Stimulated activated CD4-positive, alpha-beta T cell treated with anti-CD3 and anti-CD28 coated beads, Interleukin-2, amount 100 ng/mL, for 48 hours (primary cell): ENCODE measurements at regions not wholly inside any gene's neighbourhood (a gene's known extent, or its start where the extent isn't known, plus 50 kb on each side); places are given as distances from the start of the nearest gene placed in this dataset.
A peak's percentile ranks its signal among the peaks of the same experiment; 100 is the strongest.

Experiments
- DNase-seq, 2 donors: peaks; one replicate each; pipeline ENCODE4 v3.0.0-alpha.2; 2020

DNA sequence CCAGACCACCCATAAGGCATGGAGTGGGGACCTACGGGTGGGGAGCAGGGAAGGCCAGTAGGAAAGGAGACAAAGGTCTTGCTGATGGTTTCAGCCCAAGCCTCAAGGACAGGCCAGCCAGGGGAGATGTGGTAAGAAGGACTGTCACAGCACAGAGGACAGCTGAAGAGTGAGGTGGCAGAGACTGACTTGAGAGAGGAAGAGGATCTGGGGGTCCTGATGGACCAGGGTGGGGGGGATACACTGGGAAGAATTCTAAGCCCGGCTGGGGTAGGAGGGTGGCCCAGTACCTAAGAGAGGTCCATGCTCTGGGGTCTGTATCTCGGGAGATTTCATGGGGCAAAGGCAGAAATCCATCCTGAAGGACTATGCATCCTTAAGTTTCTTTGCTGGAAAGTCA, 66.1 kb upstream of the THY1 start:
- no peak for DNase-seq

DNA sequence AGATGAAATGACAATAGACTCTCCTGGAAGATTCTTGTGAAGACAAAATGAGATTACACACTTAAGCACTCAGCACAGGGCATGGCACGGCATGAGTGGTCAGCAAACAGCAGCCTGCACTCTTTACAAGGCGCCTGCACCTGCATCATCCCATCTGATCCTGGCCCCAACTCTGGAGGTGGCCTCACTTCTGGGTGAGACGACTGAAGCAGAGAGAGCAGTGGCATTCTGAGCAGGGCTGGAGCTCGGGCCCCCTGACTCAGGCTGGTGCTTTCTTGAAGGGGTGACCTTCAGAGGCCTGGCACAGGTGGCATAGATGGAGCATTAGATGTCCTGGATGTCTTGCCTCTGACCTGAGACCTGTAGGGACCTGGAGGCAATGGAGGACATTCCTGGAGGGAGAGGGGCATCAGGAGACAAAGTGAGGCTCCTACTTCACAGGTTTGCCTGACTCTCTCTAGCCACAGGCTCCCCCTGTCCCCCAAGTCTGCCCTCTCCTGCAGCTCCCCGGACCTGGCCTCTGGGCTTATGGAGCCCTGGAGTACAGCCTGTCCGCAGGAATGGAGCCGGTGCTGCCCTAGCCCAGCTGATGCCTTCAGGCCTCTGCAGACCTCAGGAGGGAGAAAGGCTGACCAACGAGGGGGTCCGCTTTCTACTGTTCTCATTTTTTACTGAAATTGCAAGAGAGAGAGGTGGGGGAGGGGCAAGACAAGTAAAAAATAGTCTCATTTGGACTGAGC, 65.5 kb upstream of the THY1 start:
- DNase-seq, result no peak

DNA sequence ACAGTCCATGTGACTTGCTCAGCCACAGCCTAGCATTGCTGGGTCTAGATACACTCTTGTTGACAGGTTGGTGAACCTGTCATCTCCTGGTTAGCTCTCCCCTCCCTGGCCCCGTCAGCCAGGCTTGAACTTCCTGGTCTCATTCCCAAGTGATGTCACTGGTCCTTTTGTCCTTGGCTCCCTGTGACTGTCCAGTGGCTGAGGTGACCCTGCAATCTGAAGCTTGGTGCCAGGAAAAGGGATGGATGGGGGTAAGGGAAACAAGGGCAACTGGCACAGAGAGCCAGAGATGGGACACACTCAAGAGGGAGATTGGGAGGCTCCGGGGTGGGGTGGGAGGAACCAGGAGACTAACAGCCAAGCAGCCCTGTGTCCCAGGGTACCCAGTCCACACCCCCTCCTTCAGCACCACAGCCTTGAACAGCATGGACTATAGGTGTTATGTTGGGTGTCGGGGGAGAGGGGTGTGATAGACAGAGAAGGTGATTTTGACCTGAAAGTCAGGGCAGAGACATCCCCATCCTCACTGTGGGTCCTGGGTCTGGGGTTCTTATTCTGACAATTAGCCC, 63.8 kb upstream of the THY1 start:
- DNase-seq, result no peak

DNA sequence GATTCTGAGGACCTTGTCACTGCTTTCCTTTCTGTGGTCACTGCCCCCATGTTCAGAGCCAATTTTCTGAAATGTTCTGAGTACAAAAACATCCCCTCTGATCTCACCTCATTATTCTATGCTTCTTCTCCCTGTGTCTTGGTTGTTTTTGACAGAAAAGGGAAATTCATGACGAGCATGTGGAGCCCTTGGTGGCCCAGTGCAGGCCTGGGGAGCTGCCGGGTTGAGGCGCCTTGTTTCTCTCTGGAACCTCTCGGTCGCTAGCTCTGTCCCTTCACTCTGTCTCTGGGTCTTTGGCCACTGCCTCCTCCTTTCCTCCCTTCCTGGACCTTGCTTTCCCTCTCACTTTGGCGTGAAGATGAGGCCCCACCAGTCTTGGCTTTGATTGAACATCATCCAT, 63.0 kb upstream of the THY1 start:
- no peak for DNase-seq

DNA sequence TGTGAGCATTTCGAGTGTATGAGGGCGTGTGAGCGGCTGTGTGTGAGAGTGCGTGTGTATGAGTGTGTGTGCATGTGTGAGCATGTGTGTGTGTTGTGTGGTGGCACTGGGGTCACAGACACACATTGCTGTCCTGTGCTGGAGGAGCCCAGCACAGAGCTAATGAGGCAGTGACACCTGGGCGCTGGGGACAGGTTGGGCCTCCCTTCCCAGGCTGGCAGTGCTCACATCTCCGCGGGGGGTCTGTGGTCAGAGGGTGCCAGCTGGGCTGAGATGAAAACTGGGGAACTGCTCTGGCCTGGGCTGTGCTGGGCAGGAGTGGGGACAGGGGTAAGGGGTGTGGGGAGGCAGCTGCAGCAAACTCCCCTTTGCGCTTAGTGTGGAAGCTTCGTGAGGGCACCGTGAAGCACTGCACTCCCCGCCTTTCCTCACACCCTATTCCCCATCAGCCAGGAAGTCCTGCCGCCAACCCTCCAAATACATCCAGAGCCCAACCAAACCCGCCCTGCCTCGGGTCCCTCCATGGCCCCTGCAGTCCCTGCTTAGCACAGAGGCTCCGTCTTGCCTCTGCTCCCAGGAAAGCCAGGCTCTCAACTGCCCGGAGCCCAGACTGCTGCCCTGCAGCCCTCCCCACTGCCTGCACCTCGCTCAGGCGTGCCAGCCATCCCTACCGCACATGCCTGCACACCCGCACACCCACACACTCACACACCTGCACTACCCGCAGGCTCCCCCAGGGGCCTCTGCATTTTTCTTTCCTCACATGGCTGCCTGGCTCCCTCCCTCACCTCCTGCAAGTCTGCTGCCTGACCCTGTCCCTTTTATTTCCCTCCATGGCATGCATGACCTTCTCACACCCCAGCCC, 62.0 kb upstream of the THY1 start:
- DNase-seq, result no peak

DNA sequence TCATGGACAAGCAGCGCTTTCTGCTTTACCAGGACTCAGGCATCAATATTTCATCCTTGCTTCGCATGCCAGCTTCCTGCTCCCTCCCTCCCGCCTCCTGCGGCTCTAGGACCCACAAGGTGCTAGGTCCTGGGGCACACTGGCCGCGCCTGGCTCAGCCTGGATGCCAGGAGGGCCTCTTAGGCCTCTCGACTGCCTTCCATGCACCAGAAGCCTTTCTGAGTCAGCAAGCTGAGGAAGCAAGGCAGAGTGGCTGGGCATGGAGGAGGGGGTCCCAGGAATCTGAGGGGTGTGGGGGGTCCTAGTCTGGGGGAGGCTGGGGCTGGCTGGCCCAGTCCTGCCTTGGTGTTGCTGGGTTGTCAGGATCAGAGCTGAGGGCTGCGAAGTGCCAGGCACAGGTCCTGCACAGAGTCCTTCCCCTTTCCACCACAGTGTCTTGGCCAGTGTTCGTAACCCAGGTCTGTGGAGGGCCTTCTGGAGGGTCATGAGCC, 61.0 kb upstream of the THY1 start:
- no peak for DNase-seq

DNA sequence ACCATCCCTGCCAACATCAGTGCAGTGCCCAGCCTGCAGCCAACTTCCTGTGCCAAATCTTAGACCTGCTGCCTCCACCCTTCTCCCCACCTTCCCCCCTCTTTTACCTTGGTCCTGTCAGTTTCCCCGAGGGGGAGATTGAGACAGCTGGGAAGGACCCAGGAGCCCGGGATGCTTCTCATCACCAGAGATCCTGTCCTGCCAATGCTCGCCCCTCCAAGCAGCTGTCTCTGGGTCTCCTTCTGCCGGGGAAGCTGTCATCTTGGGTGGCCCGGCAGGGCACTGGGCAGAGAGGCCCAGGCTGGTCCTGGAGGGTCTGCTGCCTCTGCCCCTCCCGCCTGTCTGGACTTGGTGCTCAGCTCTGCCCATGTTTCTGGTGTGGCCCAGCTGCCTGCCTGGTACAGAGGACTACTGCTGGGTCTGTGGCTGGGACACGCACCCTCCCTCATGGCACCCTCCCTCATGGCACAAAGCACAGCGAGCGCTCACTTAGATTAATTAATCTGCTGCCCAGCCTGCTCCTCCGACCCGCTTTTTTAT, 60.4 kb upstream of the THY1 start:
- no peak for DNase-seq

DNA sequence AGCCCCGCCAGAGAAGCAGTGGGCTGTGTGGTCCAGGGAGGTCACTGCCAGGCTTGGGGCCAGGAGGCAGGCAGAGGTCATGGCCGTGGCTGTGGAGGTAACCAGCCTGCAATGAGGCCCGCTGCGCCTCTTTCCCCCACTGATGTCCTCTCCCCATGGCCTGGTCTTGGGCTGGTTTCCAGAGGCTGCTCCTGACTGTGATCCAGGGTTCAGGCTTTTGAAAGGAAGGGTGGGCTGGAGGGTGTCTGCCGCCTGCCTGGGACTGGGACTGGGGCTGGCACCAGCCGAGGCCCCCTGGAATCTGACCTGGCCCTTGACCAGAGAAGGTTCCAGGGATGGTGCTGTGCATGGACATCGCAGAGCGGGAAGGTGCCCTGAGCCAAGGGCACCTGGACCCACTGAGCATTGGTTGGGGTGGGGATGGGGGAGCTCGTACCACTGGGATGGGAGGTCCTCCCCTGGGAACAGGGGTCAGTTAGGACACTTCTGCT, 59.6 kb upstream of the THY1 start:
- no peak for DNase-seq

DNA sequence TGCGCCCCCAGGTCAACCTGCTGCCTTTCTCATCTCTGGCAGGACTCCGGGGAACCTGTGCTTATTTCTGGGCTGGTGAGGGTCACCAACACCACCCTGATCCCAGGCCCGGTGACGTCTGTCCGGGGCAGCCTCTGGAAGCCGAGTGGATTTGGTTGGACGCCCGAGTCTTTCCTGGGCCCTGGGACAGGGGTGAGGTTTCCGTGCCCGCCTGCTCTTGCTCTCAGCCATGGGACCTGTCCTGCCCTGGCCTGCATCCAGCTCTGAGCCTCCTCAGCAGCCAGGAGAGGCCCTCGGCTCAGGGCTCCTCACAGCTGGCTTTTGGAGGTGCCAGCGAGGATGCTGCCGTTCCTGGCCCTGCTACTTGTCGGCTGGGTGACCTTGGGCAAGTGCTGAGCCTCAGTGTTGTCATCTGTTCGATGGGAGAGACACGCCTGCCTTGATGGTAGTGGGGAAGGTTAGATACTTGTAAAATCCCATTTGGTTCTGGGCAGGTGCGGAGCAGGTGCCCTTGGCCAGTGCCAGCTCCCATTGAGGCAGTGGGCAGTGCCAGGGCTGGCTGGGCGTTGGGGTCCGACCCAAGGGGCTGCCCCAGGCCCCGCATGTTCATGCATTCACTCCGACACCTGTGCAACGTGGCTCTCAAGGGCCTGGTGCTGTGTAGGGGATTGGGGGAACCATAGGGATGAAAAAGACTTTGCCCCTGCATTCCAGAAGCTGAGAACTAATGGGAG, 58.9 kb upstream of the THY1 start:
- DNase-seq, result no peak

DNA sequence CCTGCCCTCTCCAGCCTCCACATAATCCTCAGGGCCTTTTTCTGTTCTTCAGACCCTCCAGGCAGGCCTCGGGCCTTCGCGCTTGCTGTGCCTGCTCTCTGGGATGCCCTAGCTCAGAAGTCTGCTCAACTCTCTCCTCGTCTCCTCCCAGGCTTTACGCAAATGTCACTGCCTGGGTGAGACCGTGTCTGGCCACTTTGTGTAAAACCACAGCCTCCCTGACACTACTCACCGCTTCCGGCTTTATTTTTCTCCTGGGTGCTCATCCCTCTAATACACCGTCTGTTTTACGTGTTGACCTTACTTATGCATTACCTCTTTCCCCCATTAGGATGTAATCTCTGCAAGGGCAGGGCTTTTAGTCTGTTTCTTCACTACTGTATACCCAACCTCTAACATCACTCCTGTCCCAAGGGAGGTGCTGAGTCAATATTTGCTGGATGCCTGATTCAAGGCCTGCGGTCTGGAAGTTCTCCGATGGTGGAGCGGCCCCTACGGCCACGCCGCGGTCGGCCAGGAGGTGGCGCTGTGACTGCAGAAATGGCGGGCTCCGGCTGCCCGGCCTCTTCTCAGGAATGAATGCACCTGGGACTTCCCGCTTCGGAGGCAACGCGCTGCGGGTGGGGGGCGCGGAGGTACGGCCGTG, 58.2 kb upstream of the THY1 start:
- DNase-seq, result peak; percentile 84 to 91

DNA sequence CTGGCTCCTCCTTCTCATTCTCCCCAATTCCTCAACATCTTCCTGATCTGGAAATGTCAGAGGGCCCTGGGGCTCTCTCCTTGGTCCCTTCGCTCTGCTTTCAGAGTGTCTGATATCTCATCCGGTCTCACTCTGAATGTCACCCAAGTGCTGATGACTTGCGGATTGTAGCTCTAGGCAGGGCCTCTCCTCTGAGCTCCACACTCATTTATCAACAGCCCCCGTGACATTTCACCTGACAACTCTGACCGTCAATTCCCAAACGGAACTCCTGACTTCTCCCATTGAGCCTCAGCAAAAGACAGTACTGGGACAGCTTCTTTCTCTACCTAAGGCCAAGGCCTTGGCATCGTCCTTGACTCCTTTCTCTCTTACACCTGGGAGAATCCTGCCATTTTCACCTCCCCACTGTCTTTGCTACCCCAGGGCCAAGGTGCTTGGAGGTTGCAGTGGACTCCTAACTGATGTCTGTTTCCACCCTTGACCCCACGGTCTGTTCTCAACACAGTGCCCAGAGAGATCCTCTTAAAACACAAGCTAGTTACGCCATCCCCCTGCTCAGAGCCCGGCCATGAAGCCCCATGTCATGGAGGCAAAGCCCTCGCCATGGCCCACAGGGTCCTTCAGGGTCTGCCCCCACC, 57.5 kb upstream of the THY1 start:
- no peak for DNase-seq

DNA sequence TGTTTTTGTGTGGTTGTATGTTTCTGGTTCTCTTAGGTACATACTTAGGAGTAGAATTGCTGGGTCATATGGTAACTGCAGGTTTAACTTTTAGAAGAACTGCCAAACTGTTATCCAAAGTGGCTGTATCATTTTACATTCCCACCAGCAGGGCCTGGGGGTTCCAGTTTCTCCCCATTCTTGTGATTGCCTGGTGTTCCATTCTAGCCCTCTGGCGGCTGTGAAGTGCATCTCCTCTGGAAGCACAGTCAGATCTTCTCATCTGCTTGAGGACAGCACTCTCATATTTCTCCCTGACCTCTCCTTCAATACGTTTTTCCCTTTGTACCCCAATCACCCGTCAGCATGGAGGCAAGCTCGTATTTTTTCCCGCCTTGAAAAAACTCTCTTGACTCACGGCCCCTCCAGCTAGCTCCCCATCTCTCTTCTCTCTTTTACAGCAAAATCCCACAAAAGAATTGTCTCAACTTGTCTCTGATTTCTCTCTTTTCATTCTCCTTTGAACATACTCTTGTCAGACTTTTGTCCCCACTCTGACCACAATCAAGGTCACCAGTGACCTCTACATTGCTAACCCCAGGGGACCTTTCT, 56.8 kb upstream of the THY1 start:
- no peak for DNase-seq

DNA sequence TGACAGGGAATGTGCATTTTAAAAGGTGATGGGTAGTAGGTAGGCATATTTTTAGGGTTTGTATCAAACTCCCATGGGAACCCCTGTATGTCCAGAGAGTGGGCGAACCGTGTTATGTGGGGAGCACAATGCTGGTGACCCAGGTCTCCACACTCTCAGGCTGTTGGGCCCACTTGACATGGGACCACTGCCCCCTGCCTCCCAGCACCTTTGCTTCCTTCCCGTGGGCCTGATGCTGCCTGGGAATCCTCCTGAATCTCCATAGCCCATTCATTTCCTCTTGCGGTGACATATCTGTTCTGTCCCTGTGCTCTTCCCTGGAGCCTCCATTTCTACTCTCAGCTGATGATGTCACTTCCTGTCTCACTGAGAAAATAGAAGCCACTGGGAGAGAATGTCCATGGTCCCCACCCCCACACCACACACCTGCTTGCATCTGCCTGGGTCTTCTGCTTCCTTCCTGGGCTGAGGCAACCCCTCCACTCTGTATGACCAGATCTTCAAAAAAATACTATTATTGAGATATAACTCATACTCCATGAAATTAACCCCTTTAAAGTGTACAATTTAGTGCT, 55.8 kb upstream of the THY1 start:
- no peak for DNase-seq

DNA sequence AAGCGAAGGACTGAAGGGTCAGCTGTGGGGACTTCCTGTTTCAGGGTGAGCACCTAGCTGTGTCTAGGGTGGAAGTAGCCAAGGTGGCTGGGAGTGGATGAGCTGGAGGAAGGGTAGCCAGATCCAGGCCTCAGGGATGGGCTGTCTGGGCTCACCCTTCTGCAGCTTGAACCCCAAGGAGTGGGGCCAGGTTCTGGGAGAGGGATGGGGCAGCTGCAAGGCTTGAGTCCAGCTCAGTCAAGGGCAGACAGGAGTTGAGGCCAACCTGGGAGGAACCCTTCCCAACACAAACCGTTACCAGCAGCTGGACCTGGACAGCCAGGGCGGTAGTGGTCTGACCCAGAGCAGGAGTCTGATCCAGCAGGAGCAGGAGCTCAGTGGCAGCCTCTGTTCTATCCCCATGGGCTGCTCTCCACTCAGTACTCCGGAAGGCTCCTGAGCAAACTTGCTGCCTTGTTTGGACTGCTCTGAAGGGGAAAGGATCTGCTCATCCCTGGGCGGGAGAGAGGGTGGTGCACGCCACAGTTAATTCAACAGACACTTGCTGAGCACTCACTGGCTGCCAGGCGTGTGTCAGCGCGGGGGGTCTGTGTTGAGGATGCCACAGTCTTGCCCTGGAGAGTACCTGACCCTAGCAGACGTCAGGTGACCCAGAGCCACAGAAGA, 53.8 kb upstream of the THY1 start:
- no peak for DNase-seq

DNA sequence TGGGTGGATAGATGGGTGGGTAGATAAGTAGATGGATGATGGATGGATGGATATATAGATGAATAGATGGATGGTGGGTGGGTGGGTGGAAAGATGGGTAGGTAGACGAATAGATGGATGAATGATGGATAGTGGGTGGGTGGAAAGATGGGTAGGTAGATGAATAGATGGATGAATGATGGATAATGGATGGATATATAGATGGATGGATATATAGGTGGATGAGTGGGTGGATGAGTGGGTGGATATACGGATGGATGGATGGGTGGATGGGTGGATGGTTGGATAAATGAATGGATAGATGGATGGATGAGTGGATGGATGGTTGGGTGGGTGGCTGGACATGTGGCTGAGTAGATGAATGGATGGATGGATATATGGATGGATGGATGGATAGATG, 53.1 kb upstream of the THY1 start:
- DNase-seq, result no peak

DNA sequence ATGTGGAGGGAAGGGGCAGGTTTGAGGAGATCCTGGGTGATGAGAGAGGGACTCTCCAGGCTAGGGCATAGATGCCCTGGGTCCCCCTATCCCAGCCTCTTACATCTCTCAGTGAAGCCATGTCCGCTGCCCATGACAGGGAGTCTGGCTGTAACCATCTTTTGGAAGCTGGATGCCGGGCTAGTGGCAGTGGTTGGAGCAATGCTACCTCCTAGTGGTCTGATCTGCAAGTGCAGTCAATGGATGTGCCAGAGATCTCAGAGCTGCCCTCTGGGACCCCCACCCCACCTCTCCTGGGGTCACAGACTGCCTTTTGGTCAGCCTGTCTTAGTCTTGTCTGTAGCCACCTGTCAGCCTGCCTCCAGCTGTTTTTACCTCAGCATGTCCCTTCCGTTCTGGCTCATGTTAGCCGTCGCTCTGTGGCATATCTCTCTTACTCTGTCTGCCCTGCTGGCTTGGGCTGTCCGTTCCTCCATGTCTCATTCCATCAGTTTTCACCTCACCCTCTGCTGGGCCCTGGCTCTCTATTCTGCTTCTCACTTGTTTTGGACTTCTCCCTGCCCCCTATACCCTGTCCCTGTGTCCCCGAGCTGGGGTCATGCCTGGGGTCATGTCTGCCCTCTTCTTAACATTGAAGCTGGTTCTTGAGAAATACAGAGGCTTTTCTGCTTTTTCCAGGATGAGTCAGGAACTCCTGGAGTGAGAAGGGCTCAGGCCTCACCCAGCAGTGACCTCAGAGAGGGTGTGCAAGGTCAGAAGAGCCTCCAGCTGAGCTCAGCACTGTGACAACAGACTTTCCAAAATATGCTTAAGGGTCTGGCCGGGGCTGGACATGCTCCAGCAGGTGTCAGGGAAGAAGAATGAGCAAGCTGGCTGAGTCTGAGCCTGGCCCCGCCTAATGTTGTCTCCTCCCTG, 52.0 kb upstream of the THY1 start:
- peak; percentile 59 to 63 for DNase-seq

DNA sequence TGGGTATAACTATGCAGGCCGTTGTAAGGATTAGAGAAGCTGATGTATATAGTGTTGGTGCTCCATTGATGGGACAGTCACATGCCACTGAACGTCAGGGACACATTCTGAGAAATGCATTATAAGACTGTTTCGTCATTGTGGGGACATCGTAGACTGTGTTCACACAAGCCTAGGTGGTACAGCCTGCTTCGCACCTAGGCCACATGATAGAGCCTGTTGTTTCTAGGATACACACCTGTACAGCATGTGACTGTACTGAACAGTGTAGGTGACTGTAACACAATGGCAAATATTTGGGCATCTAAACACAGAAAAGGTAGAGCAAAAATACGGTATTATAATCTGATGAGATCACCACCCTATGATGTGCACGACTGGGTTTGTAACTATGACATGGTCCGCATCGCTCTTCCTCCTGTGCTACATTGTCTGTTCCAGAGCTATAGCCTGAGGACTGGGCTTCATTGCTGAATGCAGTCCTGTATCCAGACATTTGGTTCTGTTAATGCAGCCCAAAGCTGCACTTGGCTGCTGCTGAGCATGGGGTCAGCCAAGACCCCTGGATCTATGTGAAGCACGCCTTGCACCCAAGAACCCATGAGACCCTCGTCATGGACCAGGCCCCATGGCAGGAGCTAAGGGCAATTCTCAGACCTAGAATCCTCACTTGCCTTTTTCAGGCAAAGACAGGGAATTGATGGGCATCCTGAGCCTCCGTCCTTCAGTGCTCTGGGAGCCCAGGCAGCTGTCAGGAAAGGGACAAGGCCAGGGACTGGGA, 51.1 kb upstream of the THY1 start:
- DNase-seq, result no peak

DNA sequence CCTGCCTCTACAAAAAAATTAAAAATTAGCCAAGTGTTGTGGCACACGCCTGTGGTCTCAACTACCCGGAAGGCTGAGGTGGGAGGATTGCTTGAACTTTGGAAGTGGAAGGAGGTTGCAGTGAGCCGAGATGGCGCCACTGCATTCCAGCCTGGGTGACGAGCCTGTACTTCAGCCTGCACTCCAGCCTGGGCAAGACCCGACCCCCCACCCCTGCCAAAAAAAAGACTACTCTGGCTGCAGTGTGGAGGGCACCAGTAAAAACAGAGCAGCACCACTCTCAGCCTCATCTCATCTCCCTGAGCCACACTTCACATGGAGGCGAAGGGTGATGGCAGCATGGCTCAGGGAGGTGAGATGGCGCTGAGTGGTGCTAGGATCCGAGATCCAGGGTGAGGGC, 50.3 kb upstream of the THY1 start:
- no peak for DNase-seq
